ENCODE measurements at regions not wholly inside any gene's neighbourhood (a gene's known extent, or its start where the extent isn't known, plus 50 kb on each side); places are given as distances from the start of the nearest gene placed in this dataset.

GRCh38 chr11:86749821-86750401 is 50.4 kb upstream of the PRSS23 start:
- TF ChIP-seq CTCF (tag by site-specific recombination; IDR thresholded peaks at IDR 0.05) (no peak), ZNF664 (tag by site-specific recombination; IDR thresholded peaks at IDR 0.05) (no peak), ZNF449 (tag by site-specific recombination; IDR thresholded peaks at IDR 0.05) (no peak), ZNF362 (tag by site-specific recombination; IDR thresholded peaks at IDR 0.05) (no peak), ZBTB26 (tag by site-specific recombination; optimal IDR thresholded peaks at IDR 0.05) (no peak), ZNF239 (tag by site-specific recombination; IDR thresholded peaks at IDR 0.05) (no peak), PRDM10 (tag by site-specific recombination; IDR thresholded peaks at IDR 0.05) (no peak), OVOL3 (tag by site-specific recombination; IDR thresholded peaks at IDR 0.05) (no peak), ZBTB11 (tag by site-specific recombination; conservative IDR thresholded peaks at IDR 0.05; ENCODE audit: low read depth) (no peak), ZNF280C (tag by site-specific recombination; IDR thresholded peaks at IDR 0.05) (no peak), YY2 (tag by site-specific recombination; IDR thresholded peaks at IDR 0.05) (no peak), ZNF585B (tag by site-specific recombination; IDR thresholded peaks at IDR 0.05) (no peak), ZNF692 (tag by site-specific recombination; IDR thresholded peaks at IDR 0.05) (no peak), ZNF18 (tag by site-specific recombination; IDR thresholded peaks at IDR 0.05) (no peak)

Data from HEK293 (cell line).